Thyroid gland (tissue), 4 donors: ENCODE measurements at regions not wholly inside any gene's neighbourhood (a gene's known extent, or its start where the extent isn't known, plus 50 kb on each side); places are given as distances from the start of the nearest gene placed in this dataset.

ENCODE experiments used
- CTCF ChIP-seq, 6 experiments: fragments of 200-600 bp in 3 of 6; fragments of 450-650 bp in 3 of 6; sonication (generic) in 3 of 6; IDR thresholded peaks; one replicate each; pipeline ENCODE4 v1.5.1; 2016 to 2019; ENCODE audit warnings: antibody characterized with exemption in 6 of 6, mild to moderate bottlenecking in 2 of 6, inconsistent platforms in 1 of 6, moderate library complexity in 1 of 6
- POLR2A ChIP-seq, 2 donors: fragments of 450-650 bp; IDR thresholded peaks; one replicate each; pipeline ENCODE4 v1.6.1; 2017; ENCODE audit warnings: antibody characterized with exemption in 2 of 2, mild to moderate bottlenecking in 2 of 2, moderate library complexity in 1 of 2

- TF ChIP-seq CTCF (IDR thresholded peaks at IDR 0.05), result no peak
- no peak for TF ChIP-seq POLR2A (IDR thresholded peaks at IDR 0.05)
These were observed 65.8 kb upstream of the SERP2 start for GRCh38 chr13:44307844-44308243.
